Sigmoid colon (tissue), 6 donors: ENCODE measurements at regions not wholly inside any gene's neighbourhood (a gene's known extent, or its start where the extent isn't known, plus 50 kb on each side); places are given as distances from the start of the nearest gene placed in this dataset.

Experiments used
- DNase-seq: peaks from one replicate; pipeline ENCODE4 v3.0.0-alpha.2; 2019
- H3K27ac ChIP-seq, 4 donors: fragments of 200-600 bp; sonication (generic); one replicate each; pipeline ENCODE4 v1.5.1; 2016 to 2019; ENCODE audit warnings: mild to moderate bottlenecking in 1 of 4
- H3K27me3 ChIP-seq, 3 donors: fragments of 200-600 bp; sonication (generic); one replicate each; pipeline ENCODE4 v1.5.1; 2019; ENCODE audit warnings: mild to moderate bottlenecking in 1 of 3
- H3K36me3 ChIP-seq, 4 donors: fragments of 200-600 bp; sonication (generic); one replicate each; pipeline ENCODE4 v1.5.1; 2016 to 2019
- H3K4me1 ChIP-seq, 4 donors: fragments of 200-600 bp; sonication (generic); one replicate each; pipeline ENCODE4 v1.5.1; 2017 to 2019
- H3K4me3 ChIP-seq, 4 donors: fragments of 200-600 bp; sonication (generic); one replicate each; pipeline ENCODE4 v1.5.1; 2017 to 2019; ENCODE audit warnings: mild to moderate bottlenecking in 2 of 4, moderate library complexity in 1 of 4
- H3K9me3 ChIP-seq, 4 donors: fragments of 200-600 bp in 3 of 4; sonication (generic) in 3 of 4; one replicate each; pipeline versions ENCODE4 v1.5.1 to v1.6.1; 2013 to 2019
- EP300 ChIP-seq, 4 donors: sonication (generic); formaldehyde crosslinking; IDR thresholded peaks; one replicate each; pipeline ENCODE4 v1.6.1; 2017; ENCODE audit warnings: antibody characterized with exemption in 4 of 4
- POLR2A ChIP-seq, 2 donors: fragments of 450-650 bp; IDR thresholded peaks; one replicate each; pipeline ENCODE4 v1.6.1; 2016; ENCODE audit warnings: antibody characterized with exemption in 2 of 2, mild to moderate bottlenecking in 2 of 2, moderate library complexity in 2 of 2
- POLR2AphosphoS5 ChIP-seq, 4 donors: sonication (generic); formaldehyde crosslinking; IDR thresholded peaks; one replicate each; pipeline ENCODE4 v1.6.1; 2017; ENCODE audit warnings: antibody characterized with exemption in 4 of 4
- WGBS, 2 donors: extraction: QIAGEN DNeasy Blood & Tissue Kit; methylation state at CpG; one replicate each; pipeline ENCODE4 v1.1.7; 2013; 5-methylcytosine and 5-hydroxymethylcytosine counted together
- intact Hi-C: fragments of 100-400 bp; cut with DNase I; formaldehyde crosslinking; loops from one replicate; pipeline ENCODE4 v1.15.1; 2023
- TF ChIP-seq, protein P1 (sequence below), 4 experiments: fragments of 450-650 bp in 3 of 4; fragments of 200-600 bp in 1 of 4; IDR thresholded peaks; one replicate each; pipeline ENCODE4 v1.5.1; 2016 to 2019; ENCODE audit warnings: antibody characterized with exemption in 4 of 4, mild to moderate bottlenecking in 3 of 4, moderate library complexity in 2 of 4
- donor health status: healthy with polysubstance abuse.
- donor health status: healthy.

DNA sequence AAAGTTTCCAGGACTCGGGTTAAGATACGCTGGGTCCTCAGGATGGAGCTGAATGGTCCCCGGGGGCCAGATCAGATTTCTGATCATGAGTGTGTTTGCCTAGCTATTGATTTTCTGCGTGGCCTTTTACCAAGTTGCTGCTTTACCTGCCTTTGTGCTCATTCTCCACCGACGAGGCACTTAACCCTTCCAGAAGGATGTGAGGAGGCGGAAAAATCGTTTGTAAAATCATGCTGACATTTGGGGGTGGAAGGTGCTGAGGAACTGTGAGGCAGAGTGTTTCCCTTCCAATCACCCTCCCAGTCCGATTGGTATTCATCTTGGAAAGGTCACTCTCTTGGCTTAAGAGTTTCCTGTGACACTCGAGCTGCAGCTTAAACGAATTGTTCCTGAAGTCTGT lies 337.1 kb upstream of the KAZN start:
- WGBS, 2 donors, result 74 to 79% methylated on average over 11 of the region's 11 CpGs
- peaks cover 0 to 4% (median 0%) of the 10 kb centered on the region in 4 donors for H3K4me1 ChIP-seq
- intact Hi-C loops, result no loop called here
- no peaks in the 10 kb centered on the region for H3K27me3 ChIP-seq
- H3K4me3 ChIP-seq, result no peak overlapping the region
- H3K27ac ChIP-seq, result no peak overlapping the region
- H3K9me3 ChIP-seq, result no peaks in the 10 kb centered on the region
- no peaks in the 10 kb centered on the region for H3K36me3 ChIP-seq
- no peak for DNase-seq
- TF ChIP-seq EP300 (IDR thresholded peaks at IDR 0.05) (no peak), POLR2AphosphoS5 (IDR thresholded peaks at IDR 0.05) (no peak), POLR2A (IDR thresholded peaks at IDR 0.05) (no peak)
- TF ChIP-seq, protein P1, sequence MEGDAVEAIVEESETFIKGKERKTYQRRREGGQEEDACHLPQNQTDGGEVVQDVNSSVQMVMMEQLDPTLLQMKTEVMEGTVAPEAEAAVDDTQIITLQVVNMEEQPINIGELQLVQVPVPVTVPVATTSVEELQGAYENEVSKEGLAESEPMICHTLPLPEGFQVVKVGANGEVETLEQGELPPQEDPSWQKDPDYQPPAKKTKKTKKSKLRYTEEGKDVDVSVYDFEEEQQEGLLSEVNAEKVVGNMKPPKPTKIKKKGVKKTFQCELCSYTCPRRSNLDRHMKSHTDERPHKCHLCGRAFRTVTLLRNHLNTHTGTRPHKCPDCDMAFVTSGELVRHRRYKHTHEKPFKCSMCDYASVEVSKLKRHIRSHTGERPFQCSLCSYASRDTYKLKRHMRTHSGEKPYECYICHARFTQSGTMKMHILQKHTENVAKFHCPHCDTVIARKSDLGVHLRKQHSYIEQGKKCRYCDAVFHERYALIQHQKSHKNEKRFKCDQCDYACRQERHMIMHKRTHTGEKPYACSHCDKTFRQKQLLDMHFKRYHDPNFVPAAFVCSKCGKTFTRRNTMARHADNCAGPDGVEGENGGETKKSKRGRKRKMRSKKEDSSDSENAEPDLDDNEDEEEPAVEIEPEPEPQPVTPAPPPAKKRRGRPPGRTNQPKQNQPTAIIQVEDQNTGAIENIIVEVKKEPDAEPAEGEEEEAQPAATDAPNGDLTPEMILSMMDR (IDR thresholded peaks at IDR 0.05), result no peak

DNA sequence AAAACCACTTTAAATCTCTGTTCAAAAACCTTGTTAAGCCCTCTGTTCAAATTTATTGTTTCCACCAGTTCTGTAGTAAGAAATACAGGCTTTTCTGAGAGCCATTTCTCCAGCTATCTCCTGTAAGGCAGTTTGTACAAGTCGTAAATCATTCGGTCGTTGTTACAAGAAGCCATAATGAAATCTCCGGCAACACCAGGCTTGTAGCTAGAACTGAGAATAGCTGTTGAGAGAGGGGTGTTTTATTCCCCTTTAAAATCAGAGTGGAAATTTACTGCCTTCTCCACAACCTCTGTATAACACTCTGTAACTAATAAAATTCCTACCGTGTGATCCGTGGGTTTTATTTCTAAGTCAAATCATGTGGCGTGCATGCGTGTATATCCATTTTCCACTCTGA lies 335.8 kb upstream of the KAZN start:
- intact Hi-C loops, result no loop called here
- 64 to 81% methylated on average over 8 of the region's 8 CpGs for WGBS, 2 donors

DNA sequence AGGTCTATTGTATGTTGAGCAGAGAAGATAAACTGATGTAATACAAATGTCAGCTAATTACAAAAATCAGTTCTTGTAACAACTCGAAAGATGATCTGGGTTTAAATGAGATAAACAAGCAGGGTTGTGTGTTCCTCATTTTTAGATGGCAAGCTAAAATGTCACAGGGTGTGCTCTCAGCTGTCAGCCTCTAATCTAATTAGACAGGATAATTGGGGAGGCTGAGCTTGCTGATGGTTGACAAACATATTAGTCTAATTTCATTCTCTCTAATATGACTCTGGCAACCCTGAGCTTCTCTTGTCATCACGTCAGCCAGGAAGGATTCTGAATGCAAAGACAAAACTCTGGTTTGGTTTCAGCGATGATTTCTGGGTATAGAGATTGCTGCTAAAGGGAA lies 335.3 kb upstream of the KAZN start:
- Histone ChIP-seq H3K9me3 (no peaks in the 10 kb centered on the region), H3K4me1 (peaks cover 0 to 4% (median 0%) of the 10 kb centered on the region in 4 donors), H3K36me3 (no peaks in the 10 kb centered on the region), H3K27me3 (no peaks in the 10 kb centered on the region), H3K4me3 (no peak overlapping the region), H3K27ac (no peak overlapping the region)
- no peak for TF ChIP-seq POLR2AphosphoS5 (IDR thresholded peaks at IDR 0.05)
- 79 to 85% methylated on average over 3 of the region's 3 CpGs for WGBS, 2 donors
- intact Hi-C loops, result no loop called here
- DNase-seq, result no peak

More for the DNA sequence above, 335.8 kb upstream of the KAZN start:
- Histone ChIP-seq H3K36me3 (no peaks in the 10 kb centered on the region), H3K4me3 (no peak overlapping the region), H3K27ac (no peak overlapping the region), H3K9me3 (no peaks in the 10 kb centered on the region), H3K4me1 (peaks cover 0 to 4% (median 0%) of the 10 kb centered on the region in 4 donors), H3K27me3 (no peaks in the 10 kb centered on the region)
- no peak for TF ChIP-seq EP300 (IDR thresholded peaks at IDR 0.05)
- no peak for TF ChIP-seq POLR2A (IDR thresholded peaks at IDR 0.05)
- TF ChIP-seq, protein P1 (IDR thresholded peaks at IDR 0.05), result no peak
- TF ChIP-seq POLR2AphosphoS5 (IDR thresholded peaks at IDR 0.05), result no peak
- DNase-seq, result no peak

DNA sequence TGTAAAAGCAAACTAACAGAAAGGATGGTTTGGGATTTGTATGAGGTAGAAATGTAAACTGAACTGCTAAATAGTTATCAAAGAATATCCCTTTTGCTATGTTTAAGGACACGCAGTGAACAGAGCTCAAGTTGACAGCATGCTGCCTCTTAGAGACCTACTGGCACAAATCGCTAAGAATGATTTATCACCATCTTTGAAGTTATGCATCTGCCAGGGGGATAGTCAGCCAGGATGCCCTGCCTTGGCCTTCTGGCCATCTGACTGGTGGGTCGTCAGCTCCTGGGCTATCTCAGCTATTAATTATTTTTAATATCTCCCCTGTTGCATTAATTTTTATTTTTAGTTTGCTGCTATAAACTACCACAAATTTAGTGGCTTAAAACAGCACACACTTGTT lies 334.8 kb upstream of the KAZN start:
- intact Hi-C loops, result no loop called here
- Histone ChIP-seq H3K4me1 (peaks cover 0 to 1% (median 0%) of the 10 kb centered on the region in 4 donors), H3K36me3 (no peaks in the 10 kb centered on the region), H3K27me3 (no peaks in the 10 kb centered on the region), H3K4me3 (no peak overlapping the region), H3K27ac (no peak overlapping the region), H3K9me3 (no peaks in the 10 kb centered on the region)
- no peak for TF ChIP-seq POLR2AphosphoS5 (IDR thresholded peaks at IDR 0.05)
- TF ChIP-seq POLR2A (IDR thresholded peaks at IDR 0.05), result no peak
- TF ChIP-seq, protein P1 (IDR thresholded peaks at IDR 0.05), result no peak
- no peak for TF ChIP-seq EP300 (IDR thresholded peaks at IDR 0.05)
- WGBS, 2 donors, result 79 to 88% methylated on average over 3 of the region's 3 CpGs
- no peak for DNase-seq

DNA sequence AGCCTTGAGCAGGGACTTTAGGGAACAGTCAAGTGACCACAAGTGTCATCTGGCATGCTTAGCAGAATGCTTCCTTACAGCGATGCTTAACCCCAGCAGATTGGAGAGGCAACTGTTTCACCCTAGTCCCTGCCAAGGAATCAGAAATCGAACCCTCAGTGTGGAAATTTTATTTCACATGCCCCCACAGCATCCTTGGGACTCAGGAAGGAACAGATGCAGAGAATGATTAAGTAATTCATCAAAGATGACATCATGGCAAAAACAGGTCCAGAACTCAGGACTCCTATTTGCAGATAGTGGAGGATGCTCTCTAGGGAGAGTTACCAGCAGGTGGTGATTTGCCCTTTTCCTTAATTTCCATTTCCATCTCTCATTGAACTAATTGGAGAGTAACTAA lies 333.0 kb upstream of the KAZN start:
- TF ChIP-seq POLR2A (IDR thresholded peaks at IDR 0.05), result no peak
- TF ChIP-seq POLR2AphosphoS5 (IDR thresholded peaks at IDR 0.05), result no peak
- TF ChIP-seq, protein P1 (IDR thresholded peaks at IDR 0.05), result no peak
- no peak for TF ChIP-seq EP300 (IDR thresholded peaks at IDR 0.05)
- H3K27me3 ChIP-seq, result no peaks in the 10 kb centered on the region
- 86 to 93% methylated on average over 2 of the region's 2 CpGs for WGBS, 2 donors
- no peaks in the 10 kb centered on the region for H3K9me3 ChIP-seq
- H3K27ac ChIP-seq, result no peak overlapping the region
- H3K4me1 ChIP-seq, result no peaks in the 10 kb centered on the region
- intact Hi-C loops, result no loop called here
- no peaks in the 10 kb centered on the region for H3K36me3 ChIP-seq
- no peak for DNase-seq
- H3K4me3 ChIP-seq, result no peak overlapping the region
